T-helper 1 cell treated with Interleukin-12 subunit alpha and Interleukin-12 subunit beta and Interleukin-4 antibody, amounts not matched to agents 30 μg/mL and 1 μg/mL, for 36 hours (primary cell): ENCODE measurements at regions not wholly inside any gene's neighbourhood (a gene's known extent, or its start where the extent isn't known, plus 50 kb on each side); places are given as distances from the start of the nearest gene placed in this dataset.
"Not testable (repeated sequence)": the region's sequence is repeated elsewhere in the genome, so short reads cannot be mapped to it uniquely, and the experiment has no call there.

Experiments
- H3K27ac Mint-ChIP-seq: one replicate; pipeline ENCODE4 v1.8.0; 2021; ENCODE audit warnings: mild to moderate bottlenecking, mixed read lengths
- H3K27me3 Mint-ChIP-seq: one replicate; pipeline ENCODE4 v1.8.0; 2021; ENCODE audit warnings: low read depth, mixed read lengths
- H3K36me3 Mint-ChIP-seq: one replicate; pipeline ENCODE4 v1.8.0; 2021; ENCODE audit warnings: low read depth, mixed read lengths
- H3K4me1 Mint-ChIP-seq: one replicate; pipeline ENCODE4 v1.8.0; 2021; ENCODE audit warnings: low read depth, mixed read lengths
- H3K4me3 Mint-ChIP-seq: one replicate; pipeline ENCODE4 v1.8.0; 2021; ENCODE audit warnings: mild to moderate bottlenecking, moderate library complexity, mixed read lengths
- H3K9me3 Mint-ChIP-seq: one replicate; pipeline ENCODE4 v1.8.0; 2021; ENCODE audit warnings: mixed read lengths

GRCh38 chr5:124043456-124043855 is 531.5 kb downstream of the CSNK1G3 start:
- Mint-ChIP-seq H3K27me3 (no peaks in the 10 kb centered on the region), H3K9me3 (peaks cover 5% of the 10 kb centered on the region), H3K27ac (no peak overlapping the region), H3K36me3 (no peaks in the 10 kb centered on the region), H3K4me1 (no peaks in the 10 kb centered on the region), H3K4me3 (no peak overlapping the region)

- Mint-ChIP-seq H3K9me3 (peaks cover 5% of the 10 kb centered on the region), H3K4me3 (no peak overlapping the region), H3K36me3 (no peaks in the 10 kb centered on the region), H3K4me1 (no peaks in the 10 kb centered on the region), H3K27ac (no peak overlapping the region), H3K27me3 (no peaks in the 10 kb centered on the region)
Observed at GRCh38 chr5:124040799-124041198, 528.8 kb downstream of the CSNK1G3 start.

GRCh38 chr5:124039410-124039809 is 527.4 kb downstream of the CSNK1G3 start:
- no peak overlapping the region for H3K27ac Mint-ChIP-seq
- no peak overlapping the region for H3K4me3 Mint-ChIP-seq
- H3K9me3 Mint-ChIP-seq, result peaks cover 5% of the 10 kb centered on the region
- no peaks in the 10 kb centered on the region for H3K4me1 Mint-ChIP-seq
- H3K36me3 Mint-ChIP-seq, result no peaks in the 10 kb centered on the region
- no peaks in the 10 kb centered on the region for H3K27me3 Mint-ChIP-seq

GRCh38 chr5:124036786-124037185 is 524.8 kb downstream of the CSNK1G3 start:
- Mint-ChIP-seq H3K27me3 (no peaks in the 10 kb centered on the region), H3K4me3 (no peak overlapping the region), H3K4me1 (no peaks in the 10 kb centered on the region), H3K27ac (no peak overlapping the region), H3K9me3 (peaks cover 5% of the 10 kb centered on the region), H3K36me3 (no peaks in the 10 kb centered on the region)

GRCh38 chr5:124034963-124035362 is 523.0 kb downstream of the CSNK1G3 start:
- Mint-ChIP-seq H3K4me1 (no peaks in the 10 kb centered on the region), H3K36me3 (no peaks in the 10 kb centered on the region), H3K4me3 (no peak overlapping the region), H3K27ac (no peak overlapping the region), H3K27me3 (no peaks in the 10 kb centered on the region), H3K9me3 (no peaks in the 10 kb centered on the region)

- H3K4me3 Mint-ChIP-seq, result no peak overlapping the region
- H3K9me3 Mint-ChIP-seq, result no peaks in the 10 kb centered on the region
- no peaks in the 10 kb centered on the region for H3K4me1 Mint-ChIP-seq
- H3K27me3 Mint-ChIP-seq, result no peaks in the 10 kb centered on the region
- H3K36me3 Mint-ChIP-seq, result no peaks in the 10 kb centered on the region
- no peak overlapping the region for H3K27ac Mint-ChIP-seq
Observed at GRCh38 chr5:124034083-124034700, 522.2 kb downstream of the CSNK1G3 start.

GRCh38 chr5:124030043-124030491 is 518.1 kb downstream of the CSNK1G3 start:
- no peaks in the 10 kb centered on the region for H3K4me1 Mint-ChIP-seq
- no peak overlapping the region for H3K4me3 Mint-ChIP-seq

GRCh38 chr5:124027441-124027840 is 515.5 kb downstream of the CSNK1G3 start:
- Mint-ChIP-seq H3K36me3 (no peaks in the 10 kb centered on the region), H3K4me3 (no peak overlapping the region), H3K9me3 (peaks cover 3% of the 10 kb centered on the region), H3K27me3 (no peaks in the 10 kb centered on the region), H3K4me1 (no peaks in the 10 kb centered on the region), H3K27ac (no peak overlapping the region)

More at GRCh38 chr5:124030043-124030491, 518.1 kb downstream of the CSNK1G3 start:
- Mint-ChIP-seq H3K9me3 (peaks cover 3% of the 10 kb centered on the region), H3K27me3 (no peaks in the 10 kb centered on the region), H3K27ac (no peak overlapping the region), H3K36me3 (no peaks in the 10 kb centered on the region)

GRCh38 chr5:124025306-124025845 is 513.4 kb downstream of the CSNK1G3 start:
- no peaks in the 10 kb centered on the region for H3K4me1 Mint-ChIP-seq

GRCh38 chr5:124022966-124023365 is 511.0 kb downstream of the CSNK1G3 start:
- Mint-ChIP-seq H3K4me1 (no peaks in the 10 kb centered on the region), H3K27me3 (no peaks in the 10 kb centered on the region), H3K36me3 (no peaks in the 10 kb centered on the region), H3K9me3 (peaks cover 5% of the 10 kb centered on the region), H3K4me3 (no peak overlapping the region), H3K27ac (no peak overlapping the region)

More at GRCh38 chr5:124025306-124025845, 513.4 kb downstream of the CSNK1G3 start:
- H3K9me3 Mint-ChIP-seq, result peaks cover 3% of the 10 kb centered on the region
- no peak overlapping the region for H3K4me3 Mint-ChIP-seq
- H3K27ac Mint-ChIP-seq, result no peak overlapping the region
- no peaks in the 10 kb centered on the region for H3K27me3 Mint-ChIP-seq
- H3K36me3 Mint-ChIP-seq, result no peaks in the 10 kb centered on the region

GRCh38 chr5:124021776-124022175 is 509.8 kb downstream of the CSNK1G3 start:
- no peaks in the 10 kb centered on the region for H3K4me1 Mint-ChIP-seq
- H3K36me3 Mint-ChIP-seq, result no peaks in the 10 kb centered on the region
- no peak overlapping the region for H3K4me3 Mint-ChIP-seq
- H3K27ac Mint-ChIP-seq, result no peak overlapping the region
- H3K9me3 Mint-ChIP-seq, result peaks cover 6% of the 10 kb centered on the region
- no peaks in the 10 kb centered on the region for H3K27me3 Mint-ChIP-seq

- no peaks in the 10 kb centered on the region for H3K36me3 Mint-ChIP-seq
- H3K27ac Mint-ChIP-seq, result no peak overlapping the region
- no peaks in the 10 kb centered on the region for H3K4me1 Mint-ChIP-seq
- peaks cover 9% of the 10 kb centered on the region for H3K9me3 Mint-ChIP-seq
- no peak overlapping the region for H3K4me3 Mint-ChIP-seq
- no peaks in the 10 kb centered on the region for H3K27me3 Mint-ChIP-seq
Observed at GRCh38 chr5:124021066-124021641, 509.2 kb downstream of the CSNK1G3 start.

GRCh38 chr5:124017321-124017720 is 505.3 kb downstream of the CSNK1G3 start:
- not testable (repeated sequence) for H3K4me1 Mint-ChIP-seq, H3K4me3 Mint-ChIP-seq, H3K36me3 Mint-ChIP-seq, H3K27me3 Mint-ChIP-seq, H3K27ac Mint-ChIP-seq, H3K9me3 Mint-ChIP-seq

- H3K4me3 Mint-ChIP-seq, result no peak overlapping the region
- no peak overlapping the region for H3K27ac Mint-ChIP-seq
- peaks cover 20% of the 10 kb centered on the region for H3K9me3 Mint-ChIP-seq
- H3K4me1 Mint-ChIP-seq, result no peaks in the 10 kb centered on the region
- no peaks in the 10 kb centered on the region for H3K27me3 Mint-ChIP-seq
- no peaks in the 10 kb centered on the region for H3K36me3 Mint-ChIP-seq
Observed at GRCh38 chr5:124007675-124008398, 495.9 kb downstream of the CSNK1G3 start.
